ENCODE measurements at regions not wholly inside any gene's neighbourhood (a gene's known extent, or its start where the extent isn't known, plus 50 kb on each side); places are given as distances from the start of the nearest gene placed in this dataset.

DNA sequence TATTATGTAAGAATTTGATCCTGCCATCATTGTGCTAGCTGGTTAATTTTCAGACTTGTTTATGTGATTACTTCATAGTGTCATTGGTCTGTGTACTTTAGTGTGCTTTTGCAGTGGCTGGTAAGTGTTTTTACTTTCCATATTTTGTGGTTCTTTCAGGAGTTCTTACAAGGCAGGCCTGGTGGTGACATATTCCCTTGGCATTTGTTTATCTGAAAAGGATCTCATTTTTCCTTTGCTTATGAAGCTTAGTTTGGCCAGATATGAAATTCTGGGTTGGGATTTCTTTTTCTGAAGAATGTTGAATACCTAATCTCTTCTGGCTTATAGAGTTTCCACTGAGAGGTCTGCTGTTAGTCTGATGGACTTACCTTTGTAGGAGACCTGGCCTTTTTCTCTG lies 72.8 kb upstream of the MC4R start:
- no peak for DNase-seq (ENCODE audit: low spot score)

DNA sequence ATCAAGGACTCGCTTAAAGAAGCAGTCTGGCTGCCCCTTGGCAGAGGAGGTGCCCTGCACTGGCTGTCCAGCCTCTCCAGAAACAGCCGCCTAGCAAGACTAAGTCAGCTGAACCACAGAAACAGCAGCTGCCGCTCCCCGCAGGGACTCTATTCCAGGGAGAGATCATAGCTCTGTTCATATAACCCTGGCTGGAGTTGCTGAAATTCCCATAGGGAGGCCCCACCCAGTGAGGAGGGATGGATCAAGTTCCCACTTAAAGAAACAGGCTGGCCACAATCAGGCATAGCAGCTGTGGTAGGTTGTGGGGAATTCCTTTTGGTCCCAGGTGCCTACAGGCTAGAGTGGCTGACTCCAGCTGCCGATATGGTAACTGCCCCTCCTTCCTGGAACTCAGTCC lies 74.2 kb upstream of the MC4R start:
- DNase-seq (ENCODE audit: low spot score) = no peak

DNA sequence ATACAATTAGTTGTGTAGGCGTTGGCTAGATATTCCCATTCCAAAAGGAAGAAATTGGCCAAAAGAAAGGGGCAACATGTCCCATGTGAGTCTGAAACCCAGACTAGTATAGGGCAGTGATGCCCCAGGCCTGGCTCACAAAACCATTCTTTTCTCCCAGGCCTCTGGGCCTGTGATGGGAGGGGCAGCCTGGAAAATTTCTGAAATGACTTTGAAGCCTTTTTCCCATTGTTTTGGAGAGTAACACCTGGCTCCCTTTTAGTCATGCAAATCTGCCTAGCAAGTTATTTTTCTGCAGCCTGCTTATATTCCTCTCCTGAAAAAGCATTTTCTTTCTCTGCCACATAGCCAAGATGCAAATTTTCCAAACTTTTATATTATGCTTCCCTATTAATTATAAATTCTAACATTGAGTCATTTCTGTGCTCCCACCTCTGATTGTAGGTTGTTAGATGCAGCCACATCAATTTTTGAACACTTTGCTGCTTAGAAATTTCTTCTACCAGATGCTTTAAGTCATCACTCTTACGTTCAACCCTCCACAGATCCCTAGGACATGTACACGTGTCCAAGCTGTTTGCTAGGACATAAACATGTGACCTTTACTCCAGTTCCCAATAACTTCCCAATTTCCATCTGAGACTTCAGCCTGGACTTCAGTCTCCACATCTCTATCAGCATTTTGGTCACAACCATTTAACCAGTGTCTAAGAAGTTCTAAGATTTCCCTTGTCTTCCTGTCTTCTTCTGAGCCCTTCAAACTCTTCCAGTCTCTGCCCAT lies 76.1 kb upstream of the MC4R start:
- no peak for DNase-seq (ENCODE audit: low spot score)

DNA sequence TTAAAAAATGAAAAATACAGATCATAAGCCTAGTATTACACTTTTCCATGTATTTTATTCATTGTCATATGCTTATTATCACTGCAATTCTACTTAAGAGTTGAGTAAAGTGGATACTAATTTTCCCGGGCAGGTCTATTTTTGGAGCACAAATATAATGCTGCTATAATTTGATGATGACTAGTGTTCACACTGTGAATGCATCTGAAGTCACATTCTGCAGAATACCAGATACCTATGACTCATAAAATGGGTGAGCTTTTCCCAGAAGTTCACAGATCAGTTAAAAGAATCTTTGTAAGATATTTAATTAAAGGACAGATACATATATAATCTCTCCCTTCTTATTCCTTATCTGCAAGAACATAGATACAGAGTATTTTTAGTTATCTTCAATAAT lies 79.8 kb upstream of the MC4R start:
- DNase-seq (ENCODE audit: low spot score) = no peak

DNA sequence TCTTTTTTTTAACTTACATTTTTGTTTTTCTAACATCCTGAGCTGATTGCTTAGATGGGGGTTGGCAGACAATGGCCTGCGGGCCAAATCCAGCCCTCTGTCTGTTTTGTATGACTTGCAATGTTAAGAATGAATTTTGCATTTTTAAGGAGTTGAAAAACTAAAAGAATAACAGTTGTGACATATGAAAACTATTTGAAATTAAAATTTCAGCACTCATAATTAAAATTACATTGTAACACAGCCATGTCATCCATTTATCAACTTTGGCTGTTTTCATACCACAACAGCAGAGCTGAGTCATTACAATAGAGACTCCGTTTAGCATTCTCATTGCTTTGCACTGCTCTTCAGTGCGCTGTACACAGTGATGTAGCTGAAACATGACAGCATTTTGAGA lies 94.1 kb upstream of the MC4R start:
- no peak for DNase-seq (ENCODE audit: low spot score)

DNA sequence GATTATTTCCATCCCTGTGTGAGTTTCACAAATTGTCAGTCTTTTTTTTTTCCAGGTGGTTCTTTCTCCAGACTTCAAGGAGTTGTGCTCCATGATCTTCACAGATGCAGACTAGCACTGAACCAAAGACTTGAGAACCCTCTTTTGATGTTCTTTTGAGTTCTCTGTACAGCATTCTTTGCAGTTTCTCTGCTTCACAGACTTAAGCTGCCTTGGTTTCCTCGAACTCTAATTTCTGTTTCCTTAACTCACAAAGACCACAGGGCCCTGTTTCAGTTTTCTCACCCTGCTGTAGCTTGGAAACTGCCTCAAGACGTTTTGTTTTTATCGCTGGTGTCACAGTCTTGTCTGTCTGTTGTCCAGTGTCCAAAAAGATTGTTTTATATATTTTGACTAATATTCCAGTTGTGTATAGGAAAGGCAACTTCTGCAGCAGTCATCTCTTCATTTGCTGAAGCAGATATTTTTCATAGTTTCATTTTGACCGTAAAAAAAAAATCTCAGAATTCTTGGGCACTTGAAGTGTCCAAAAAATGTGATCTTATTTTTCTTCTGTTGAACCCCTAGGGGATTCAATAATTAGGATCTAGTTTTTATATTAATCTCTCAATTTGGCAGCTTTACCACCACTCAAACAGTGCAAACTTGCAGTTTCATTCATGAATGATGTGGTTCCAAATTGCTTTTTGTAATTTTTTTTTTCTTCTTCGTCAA lies 97.0 kb upstream of the MC4R start:
- peak; percentile 2 for DNase-seq (ENCODE audit: low spot score)

DNA sequence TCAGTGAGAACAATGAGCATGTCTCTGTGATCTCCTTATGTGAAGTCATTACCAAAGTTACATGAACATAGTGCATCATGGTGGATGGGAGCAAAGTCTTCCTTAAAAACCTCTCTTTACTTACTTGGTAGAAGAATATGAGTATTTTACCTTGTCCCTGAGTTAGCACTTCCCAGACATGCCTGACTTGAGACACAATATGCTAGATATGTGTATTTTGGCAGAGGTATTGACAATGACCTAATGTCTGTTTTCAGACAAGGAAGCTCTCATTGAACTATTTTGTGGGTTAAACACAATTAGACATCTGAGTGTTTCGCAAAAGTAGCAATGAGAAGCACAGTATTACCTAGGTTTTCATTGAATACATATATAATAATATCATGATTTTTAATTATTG lies 99.1 kb upstream of the MC4R start:
- DNase-seq (ENCODE audit: low spot score) = no peak

DNA sequence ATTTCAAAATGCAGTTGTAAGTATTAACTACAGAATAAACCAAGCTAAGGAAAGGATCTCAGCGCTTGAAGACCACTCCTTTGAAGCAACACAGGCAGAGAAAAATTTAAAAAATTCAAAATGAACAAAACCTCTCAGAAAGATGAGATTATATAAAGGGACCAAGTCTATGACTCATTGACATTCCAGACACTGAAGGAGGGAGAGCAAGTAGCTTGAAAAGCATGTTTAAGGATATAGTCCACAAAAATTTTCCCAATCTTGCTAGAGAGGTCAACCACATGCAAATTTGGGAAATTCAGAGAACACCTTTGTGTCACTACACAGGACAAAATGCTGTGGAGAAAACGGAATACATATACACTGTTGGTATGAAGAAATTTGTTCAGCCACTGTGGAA lies 112.6 kb upstream of the MC4R start:
- no peak for DNase-seq (ENCODE audit: low spot score)

DNA sequence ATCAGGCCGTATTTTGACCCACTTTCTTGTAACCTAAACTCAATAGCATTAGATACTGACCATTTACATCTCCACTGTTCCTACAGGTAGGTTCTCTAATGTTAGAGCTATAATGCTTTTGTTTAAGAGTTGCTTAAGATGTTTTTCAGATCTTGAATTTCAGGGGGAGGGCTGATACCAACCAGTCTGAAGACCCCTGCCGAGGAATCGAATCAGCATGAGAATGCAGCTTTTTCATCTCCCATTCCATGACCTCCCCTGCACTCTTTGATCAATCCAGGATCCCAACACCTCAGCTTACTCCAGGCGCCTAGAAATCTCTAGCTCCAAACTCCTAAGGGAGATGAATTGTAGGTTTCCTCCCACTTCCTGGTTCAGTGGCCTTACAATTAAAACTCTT lies 120.5 kb upstream of the MC4R start:
- DNase-seq (ENCODE audit: low spot score) = no peak

DNA sequence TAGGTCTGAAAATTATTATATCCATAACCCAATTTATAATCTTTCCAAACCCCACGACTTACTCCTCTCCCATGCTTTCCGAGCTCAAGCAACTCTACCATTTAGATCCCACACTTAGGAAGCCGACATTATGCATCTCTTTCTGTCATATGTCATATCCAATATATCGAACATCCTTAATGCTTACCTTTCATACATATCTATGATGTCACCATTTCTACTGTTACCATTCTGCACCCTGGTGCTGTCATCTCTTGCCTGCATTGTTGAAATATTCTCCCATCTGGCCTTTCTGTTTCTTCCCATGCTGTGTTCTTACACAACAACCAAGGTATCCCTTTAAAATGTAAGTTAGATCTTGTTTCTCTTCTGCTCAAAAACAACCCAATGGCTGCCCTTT lies 127.1 kb upstream of the MC4R start:
- no peak for DNase-seq (ENCODE audit: low spot score)

DNA sequence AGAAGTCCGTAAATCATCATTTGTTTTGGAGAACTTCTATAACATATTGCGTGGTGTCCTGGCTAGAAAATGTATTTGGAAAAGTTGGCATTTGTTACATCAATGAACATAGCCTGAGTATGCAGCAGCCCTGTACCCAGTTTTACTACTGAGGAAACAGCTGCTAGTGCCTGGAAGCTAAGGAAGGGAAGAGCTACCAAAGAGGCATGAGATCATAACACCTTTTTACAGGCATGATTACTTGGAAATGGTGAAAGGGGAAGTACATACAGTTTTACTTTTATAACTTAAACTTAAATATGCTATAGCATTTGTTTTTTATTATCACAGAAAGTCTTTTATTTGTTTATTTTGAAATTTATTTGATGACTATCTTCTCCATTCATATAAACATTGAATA lies 128.4 kb upstream of the MC4R start:
- DNase-seq (ENCODE audit: low spot score) = no peak

DNA sequence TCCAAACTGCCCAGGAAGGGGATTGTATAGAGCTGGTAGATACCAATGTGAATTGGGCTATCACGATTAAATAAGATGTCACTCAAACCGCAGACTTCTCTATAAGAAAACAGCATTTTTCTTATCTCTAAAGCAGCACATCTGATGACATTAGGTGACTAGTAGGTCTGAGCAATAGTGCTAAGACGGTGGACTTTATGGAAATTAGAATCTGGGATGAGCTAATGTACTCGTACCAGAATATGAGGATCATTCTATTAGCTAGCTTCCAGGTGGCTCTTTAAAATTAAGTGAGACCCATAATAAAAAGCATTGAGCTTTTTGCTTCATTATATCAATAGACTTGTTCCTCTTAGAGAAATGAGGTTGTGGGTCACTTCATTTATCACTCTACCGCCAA lies 130.0 kb upstream of the MC4R start:
- no peak for DNase-seq (ENCODE audit: low spot score)

DNA sequence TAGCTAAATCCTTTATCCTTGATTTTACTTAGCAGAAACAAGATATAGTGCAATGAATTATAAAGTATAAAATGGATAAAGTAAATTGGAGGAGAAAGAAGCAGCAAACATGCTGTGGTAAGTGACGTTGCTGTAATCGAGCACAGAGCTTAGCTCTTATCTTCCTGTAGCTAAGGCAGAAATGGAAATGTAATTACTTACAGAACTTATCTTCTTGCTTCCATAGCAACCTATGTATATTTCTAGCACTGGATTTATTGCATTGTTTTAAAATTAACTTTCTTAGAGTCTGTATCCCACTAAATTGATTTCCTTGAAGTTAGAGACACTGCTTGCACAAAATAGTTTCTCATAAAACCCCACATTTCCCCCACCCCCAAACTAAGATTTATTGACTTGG lies 130.6 kb upstream of the MC4R start:
- no peak for DNase-seq (ENCODE audit: low spot score)

DNA sequence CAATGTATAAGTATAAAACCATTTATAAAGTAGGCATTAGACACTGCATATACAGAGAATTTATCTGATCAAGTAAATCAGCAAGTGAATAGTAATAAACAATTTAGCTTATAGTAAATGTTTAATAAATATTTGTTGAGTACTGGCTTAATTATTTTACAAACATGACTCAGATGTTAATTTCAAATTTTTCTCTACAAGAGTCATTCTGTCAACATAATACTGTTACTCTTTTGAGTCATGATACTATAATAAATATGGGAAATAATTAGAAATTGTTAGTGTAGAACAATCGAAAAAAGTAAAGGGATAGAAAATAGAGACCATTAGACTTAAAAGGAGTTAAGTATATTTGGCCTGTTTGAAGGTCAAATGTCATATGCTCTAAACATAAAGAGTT lies 133.6 kb upstream of the MC4R start:
- DNase-seq (ENCODE audit: low spot score) = no peak

DNA sequence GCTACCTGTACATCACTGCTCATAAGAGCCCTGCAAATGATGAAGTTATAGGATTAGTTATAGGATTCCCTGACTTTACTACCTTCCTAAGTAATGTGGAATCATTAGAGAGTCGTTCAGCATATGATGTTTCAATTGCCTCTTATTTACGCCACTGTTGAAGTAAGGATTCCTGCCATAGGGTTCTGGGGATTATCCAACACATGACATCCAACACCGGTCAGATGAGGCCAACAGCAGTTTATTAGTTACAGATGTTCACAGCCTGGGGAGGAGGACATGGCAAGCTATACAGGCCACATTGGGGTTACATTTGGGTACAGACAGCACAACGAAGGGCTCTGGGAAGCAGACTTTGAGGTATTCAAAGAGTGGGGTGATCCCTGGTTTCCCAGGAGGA lies 134.1 kb upstream of the MC4R start:
- DNase-seq (ENCODE audit: low spot score) = no peak

DNA sequence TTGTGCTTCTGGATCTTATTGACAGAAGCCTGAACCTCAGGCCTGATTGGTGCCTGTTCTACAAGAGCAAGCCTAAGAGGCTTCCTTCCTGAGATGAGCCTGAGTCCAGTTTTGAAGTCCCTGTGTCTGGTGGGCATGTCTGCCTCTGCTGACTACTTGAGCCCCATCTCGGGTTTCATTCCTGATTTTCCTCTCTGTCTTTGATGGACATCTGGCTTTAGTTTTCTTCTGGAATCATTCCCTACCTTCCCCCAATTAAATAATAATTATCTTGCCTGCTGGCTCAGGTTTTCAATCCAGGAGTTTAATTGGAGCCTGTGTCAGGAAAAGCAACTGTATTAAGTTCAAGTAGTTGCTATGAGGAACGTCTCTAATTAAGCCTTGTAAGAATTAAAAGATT lies 135.5 kb upstream of the MC4R start:
- no peak for DNase-seq (ENCODE audit: low spot score)

DNA sequence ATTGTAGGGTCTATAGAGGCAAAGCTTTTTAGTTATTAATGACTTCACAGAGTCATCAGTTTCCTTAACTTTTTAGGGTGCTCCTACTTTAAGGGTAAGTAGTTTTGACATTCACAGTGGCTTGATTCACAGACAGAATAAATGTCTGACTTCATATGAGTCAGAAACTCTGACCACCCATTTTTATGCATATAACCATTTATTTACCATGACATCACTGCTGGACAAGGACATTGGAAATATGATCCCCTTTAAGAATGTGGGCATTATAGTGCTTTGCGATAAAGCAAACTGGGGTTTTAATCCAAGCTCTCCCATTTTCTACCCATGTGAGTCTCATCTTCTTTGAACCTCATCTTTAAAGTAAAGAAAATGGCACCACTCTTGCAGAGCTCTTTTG lies 162.0 kb upstream of the MC4R start:
- no peak for DNase-seq (ENCODE audit: low spot score)

DNA sequence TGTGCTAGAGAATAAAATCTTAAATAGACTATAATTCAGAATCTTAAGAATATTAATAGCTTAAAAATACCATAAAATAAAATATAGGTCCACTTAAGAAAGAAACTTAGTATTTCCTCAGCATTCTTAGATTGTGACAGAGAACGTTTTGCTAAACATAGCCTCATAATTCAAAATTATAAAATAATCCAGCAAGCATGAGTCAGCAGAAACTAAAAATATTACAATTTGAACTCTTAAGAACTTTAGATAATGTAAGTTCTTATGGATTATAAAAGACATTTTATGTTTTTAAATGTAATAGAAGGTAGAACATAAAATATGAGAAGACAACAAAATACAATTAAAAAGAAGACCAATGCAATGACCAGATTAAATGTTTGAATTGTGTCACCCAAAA lies 164.5 kb upstream of the MC4R start:
- DNase-seq (ENCODE audit: low spot score) = no peak

DNA sequence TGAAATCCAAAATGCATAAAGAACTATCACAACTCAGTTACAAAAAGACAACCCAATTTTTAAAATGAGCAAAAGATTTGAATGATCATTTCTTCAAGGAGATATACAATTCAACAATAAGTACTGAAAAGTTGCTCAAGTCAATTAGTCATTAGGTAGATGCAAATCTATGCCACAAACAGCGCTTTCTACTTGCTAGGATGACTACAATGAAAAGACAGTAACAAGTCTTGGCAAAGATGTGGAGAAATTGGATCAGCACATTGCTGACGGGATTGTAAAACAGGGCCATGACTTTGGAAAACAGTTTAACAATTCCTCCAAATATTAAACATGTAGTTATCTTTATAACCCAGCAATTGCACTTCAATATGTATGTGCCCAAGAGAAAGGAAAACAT lies 166.3 kb upstream of the MC4R start:
- DNase-seq (ENCODE audit: low spot score) = no peak

DNA sequence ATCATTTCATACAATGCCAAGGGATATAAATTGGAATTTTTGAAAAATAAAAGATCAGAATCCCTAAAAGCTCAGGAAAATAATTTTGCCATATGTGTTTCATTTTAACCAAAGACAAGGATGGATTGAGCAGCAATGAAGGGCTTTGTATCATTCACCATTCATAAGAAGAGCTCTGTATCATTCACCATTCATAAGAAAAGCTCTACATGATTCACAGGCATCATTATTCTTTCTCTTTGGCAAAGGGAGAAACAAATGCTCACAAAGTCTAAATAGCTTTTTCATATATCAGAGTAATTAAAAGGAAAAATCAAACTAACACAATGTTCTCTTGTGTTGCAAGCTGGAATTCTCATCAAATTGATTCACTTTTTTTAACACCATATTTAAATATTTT lies 169.1 kb upstream of the MC4R start:
- DNase-seq (ENCODE audit: low spot score) = no peak

DNA sequence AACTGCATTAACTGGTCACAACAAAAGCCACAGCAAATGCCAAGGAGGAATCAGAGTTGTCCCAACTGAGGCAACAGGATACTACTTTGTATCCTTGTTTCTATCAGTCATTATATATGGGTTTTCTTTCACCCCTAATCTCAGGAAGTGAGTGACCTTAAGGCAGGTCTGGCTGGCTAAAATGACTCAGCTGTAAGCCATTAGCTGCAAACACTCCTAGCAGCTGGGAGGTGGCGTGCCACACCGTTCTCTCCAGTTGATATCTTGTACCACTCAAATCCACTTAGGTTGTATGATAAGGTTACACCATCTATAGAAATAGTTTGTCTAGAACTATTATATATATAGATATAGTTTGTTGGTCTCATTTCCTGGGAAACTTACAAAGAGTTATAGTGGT lies 171.1 kb upstream of the MC4R start:
- no peak for DNase-seq (ENCODE audit: low spot score)

DNA sequence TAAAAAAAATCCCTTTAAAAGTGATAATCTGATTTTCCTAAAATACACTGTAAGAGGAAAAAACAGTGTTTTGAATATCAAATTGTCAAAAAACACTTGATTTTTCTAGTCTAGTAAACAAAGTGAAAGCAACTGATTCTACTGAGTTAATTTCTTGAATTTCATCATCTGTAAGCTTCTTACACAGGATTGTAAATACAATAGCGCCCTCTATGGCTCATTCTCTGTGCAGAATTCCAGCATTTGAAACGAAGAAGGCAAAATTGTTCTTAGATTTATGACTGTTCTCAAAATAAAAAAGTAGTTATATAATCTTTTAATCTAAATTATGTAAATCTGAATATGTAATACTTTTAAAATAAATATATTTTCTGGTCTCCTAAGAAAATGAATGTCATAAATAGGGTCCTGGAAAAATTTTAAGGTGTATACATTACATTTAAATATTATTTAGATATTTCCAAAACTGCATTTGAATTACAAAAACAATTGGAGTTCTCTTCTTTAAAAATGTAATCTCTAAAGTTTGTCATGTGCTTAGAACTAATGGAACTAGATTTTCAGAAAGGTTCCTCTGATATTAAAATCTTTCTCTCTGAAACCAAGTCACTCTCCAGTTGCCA lies 176.9 kb upstream of the MC4R start:
- DNase-seq (ENCODE audit: low spot score) = peak; percentile 79

DNA sequence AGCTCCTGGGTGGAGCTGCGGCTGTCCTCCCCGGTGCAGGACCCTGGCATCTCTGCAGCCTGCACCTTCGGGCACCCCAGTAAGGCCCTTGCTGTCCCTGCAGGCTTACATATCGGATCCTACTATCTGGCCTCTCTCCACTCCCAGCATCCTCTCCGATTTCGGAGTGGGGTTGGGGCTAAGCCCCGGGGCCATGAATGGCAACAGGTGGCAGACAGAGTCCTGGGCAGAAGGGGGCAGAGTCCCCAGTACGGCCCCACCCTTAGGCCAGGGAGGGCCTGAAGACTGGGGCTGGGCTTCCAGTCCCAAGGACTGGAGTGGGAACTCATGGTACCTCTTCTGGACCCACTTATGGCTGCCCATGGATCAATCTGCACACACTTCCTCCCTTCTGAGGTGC lies 180.4 kb upstream of the MC4R start:
- no peak for DNase-seq (ENCODE audit: low spot score)

DNA sequence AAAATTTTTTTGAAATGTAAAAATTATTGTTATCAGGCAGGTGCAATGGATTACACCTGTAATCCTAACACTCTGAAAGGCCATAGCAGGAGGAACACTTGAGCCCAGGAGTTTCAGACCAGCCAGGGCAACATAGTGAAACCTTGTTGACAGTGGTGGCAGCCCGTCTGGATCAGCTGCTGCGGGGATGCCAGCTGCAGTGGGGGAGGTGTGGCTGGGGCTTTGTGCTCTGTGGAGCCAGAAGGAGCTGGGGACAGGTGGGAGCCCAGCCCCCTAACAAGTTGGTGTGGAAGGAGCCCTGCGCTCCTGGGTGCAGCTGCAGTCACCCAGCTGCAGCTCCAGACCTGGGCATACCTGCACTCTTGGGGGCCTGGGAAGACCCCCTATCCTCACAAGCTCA lies 182.4 kb upstream of the MC4R start:
- DNase-seq (ENCODE audit: low spot score) = peak; percentile 53
